ENCODE measurements at regions not wholly inside any gene's neighbourhood (a gene's known extent, or its start where the extent isn't known, plus 50 kb on each side); places are given as distances from the start of the nearest gene placed in this dataset.
"Not testable (repeated sequence)": the region's sequence is repeated elsewhere in the genome, so short reads cannot be mapped to it uniquely, and the experiment has no call there.

GRCh38 chr10:2030046-2030445 is 292.7 kb upstream of the ADARB2 start:
- intact Hi-C loops (cut with micrococcal nuclease): no loop called here
- POLR2A ChIA-PET: no interaction called here

DNA sequence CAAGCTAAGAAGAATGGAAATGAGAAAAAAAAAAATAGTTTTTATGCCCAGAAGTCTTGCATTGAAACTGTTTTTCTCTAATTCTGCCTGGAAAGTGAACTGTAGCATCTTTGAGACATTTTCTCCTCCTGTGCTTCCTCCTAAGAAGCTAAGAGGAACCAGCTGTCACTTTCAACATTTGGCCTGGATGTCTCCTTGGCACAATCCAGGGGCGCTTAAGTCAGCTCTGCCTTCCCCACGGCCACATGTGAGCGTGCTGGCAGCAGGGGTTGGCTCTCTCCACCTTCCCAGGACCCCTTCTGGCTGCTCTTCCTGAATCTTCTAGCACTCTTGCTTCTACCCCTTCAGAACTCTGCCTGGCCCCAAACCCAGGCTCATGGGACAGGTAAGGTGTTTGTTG is 289.6 kb upstream of the ADARB2 start:
- H3K9me3 Mint-ChIP-seq (ENCODE audit: insufficient read depth): no peaks in the 10 kb centered on the region
- H3K27me3 Mint-ChIP-seq: peaks cover 4% of the 10 kb centered on the region
- Histone ChIP-seq H3K4me1 (ENCODE audit: control insufficient read depth in 2 of 2, insufficient read depth in 2 of 2, low read length in 2 of 2) (no peaks in the 10 kb centered on the region), H3K4me2 (replicated peaks; ENCODE audit: low read depth, low read length, poor library complexity, severe bottlenecking) (no peak overlapping the region), H3K27me3 (replicated peaks in 1 of 4; ENCODE audit: control extremely low read depth in 1 of 4, control insufficient read depth in 3 of 4, insufficient read depth in 4 of 4, low read length in 3 of 4) (peaks cover 0 to 2% (median 0%) of the 10 kb centered on the region in 4 experiments), H3K36me3 (replicated peaks in 1 of 2; ENCODE audit: control extremely low read depth in 1 of 2, control insufficient read depth in 1 of 2, extremely low read depth in 1 of 2, insufficient read depth in 2 of 2, low read length in 1 of 2) (no peaks in the 10 kb centered on the region), H3K9me3 (ENCODE audit: control extremely low read depth in 1 of 3, control insufficient read depth in 2 of 3, insufficient read depth in 1 of 3, low read length in 2 of 3) (peaks cover 0 to 6% (median 0%) of the 10 kb centered on the region in 3 donors), H3K9ac (ENCODE audit: low read length) (no peak overlapping the region), H4K20me1 (ENCODE audit: control insufficient read depth, insufficient read depth, low read length, poor library complexity, severe bottlenecking) (no peaks in the 10 kb centered on the region), H3K4me3 (ENCODE audit: control extremely low read depth in 1 of 5, extremely low read depth in 1 of 5, insufficient read depth in 1 of 5, low read depth in 2 of 5, low read length in 4 of 5) (no peak overlapping the region), H3K27ac (ENCODE audit: low read length in 2 of 2) (no peak overlapping the region), H2AFZ (ENCODE audit: insufficient read depth, low read depth, low read length, poor library complexity, severe bottlenecking) (no peak overlapping the region), H3K79me2 (ENCODE audit: control insufficient read depth, insufficient read depth, low read length) (no peaks in the 10 kb centered on the region)
- H3K4me1 Mint-ChIP-seq: no peaks in the 10 kb centered on the region
- no peak for DNase-seq
- no peak for TF ChIP-seq CTCF (IDR thresholded peaks at IDR 0.05)
- no peak for TF ChIP-seq EZH2 (IDR thresholded peaks at IDR 0.05; ENCODE audit: borderline replicate concordance, insufficient read depth, low read depth, low read length, poor library complexity, severe bottlenecking)
- POLR2A ChIA-PET: no interaction called here
- 75% methylated on average over 3 of the region's 3 CpGs for WGBS (ENCODE audit: insufficient coverage)
- H3K27ac Mint-ChIP-seq: no peak overlapping the region
- intact Hi-C loops (cut with micrococcal nuclease): no loop called here
- ATAC-seq (ENCODE audit: low read depth): no peak
- CTCF ChIA-PET: no interaction called here
- no peak overlapping the region for H3K4me3 Mint-ChIP-seq

More at GRCh38 chr10:2030046-2030445, 292.7 kb upstream of the ADARB2 start:
- Histone ChIP-seq H3K36me3 (replicated peaks in 1 of 2; ENCODE audit: control extremely low read depth in 1 of 2, control insufficient read depth in 1 of 2, extremely low read depth in 1 of 2, insufficient read depth in 2 of 2, low read length in 1 of 2) (no peaks in the 10 kb centered on the region), H3K4me1 (ENCODE audit: control insufficient read depth in 2 of 2, insufficient read depth in 2 of 2, low read length in 2 of 2) (no peaks in the 10 kb centered on the region), H3K4me2 (replicated peaks; ENCODE audit: low read depth, low read length, poor library complexity, severe bottlenecking) (no peak overlapping the region), H3K9me3 (ENCODE audit: control extremely low read depth in 1 of 3, control insufficient read depth in 2 of 3, insufficient read depth in 1 of 3, low read length in 2 of 3) (peaks cover 0 to 4% (median 0%) of the 10 kb centered on the region in 3 donors), H3K9ac (ENCODE audit: low read length) (no peak overlapping the region), H4K20me1 (ENCODE audit: control insufficient read depth, insufficient read depth, low read length, poor library complexity, severe bottlenecking) (no peaks in the 10 kb centered on the region), H2AFZ (ENCODE audit: insufficient read depth, low read depth, low read length, poor library complexity, severe bottlenecking) (no peak overlapping the region), H3K27ac (ENCODE audit: low read length in 2 of 2) (no peak overlapping the region), H3K27me3 (replicated peaks in 1 of 4; ENCODE audit: control extremely low read depth in 1 of 4, control insufficient read depth in 3 of 4, insufficient read depth in 4 of 4, low read length in 3 of 4) (no peaks in the 10 kb centered on the region), H3K79me2 (ENCODE audit: control insufficient read depth, insufficient read depth, low read length) (no peaks in the 10 kb centered on the region), H3K4me3 (ENCODE audit: control extremely low read depth in 1 of 5, extremely low read depth in 1 of 5, insufficient read depth in 1 of 5, low read depth in 2 of 5, low read length in 4 of 5) (no peak overlapping the region)
- WGBS (ENCODE audit: insufficient coverage): no CpG with 5 or more reads among the region's 1 CpG
- CTCF ChIA-PET: no interaction called here
- Mint-ChIP-seq H3K27ac (no peak overlapping the region), H3K9me3 (ENCODE audit: insufficient read depth) (no peaks in the 10 kb centered on the region), H3K4me3 (no peak overlapping the region), H3K27me3 (no peaks in the 10 kb centered on the region), H3K4me1 (no peaks in the 10 kb centered on the region)
- ATAC-seq (ENCODE audit: low read depth) (no peak), DNase-seq (no peak)
- TF ChIP-seq CTCF (IDR thresholded peaks at IDR 0.05): no peak
- no peak for TF ChIP-seq EZH2 (IDR thresholded peaks at IDR 0.05; ENCODE audit: borderline replicate concordance, insufficient read depth, low read depth, low read length, poor library complexity, severe bottlenecking)

DNA sequence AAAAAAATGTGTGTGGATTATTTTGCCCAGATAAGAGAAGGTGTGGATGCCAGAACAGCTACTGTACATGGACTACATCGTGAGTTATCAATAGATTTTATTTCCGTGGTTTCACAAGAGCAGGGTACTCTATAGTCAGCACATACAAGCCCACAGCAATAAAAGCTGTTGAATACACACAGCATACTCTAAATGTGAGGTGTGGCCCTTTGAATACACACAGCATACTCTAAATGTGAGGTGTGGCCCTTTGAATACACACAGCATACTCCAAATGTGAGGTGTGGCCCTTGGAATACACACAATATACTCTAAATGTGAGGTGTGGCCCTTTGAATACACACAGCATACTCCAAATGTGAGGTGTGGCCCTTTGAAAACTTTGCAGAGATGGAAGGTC is 287.4 kb upstream of the ADARB2 start:
- ATAC-seq (ENCODE audit: low read depth); H3K9ac ChIP-seq (ENCODE audit: low read length); H3K27ac ChIP-seq (ENCODE audit: low read length in 2 of 2); H3K27ac Mint-ChIP-seq; intact Hi-C loops (cut with micrococcal nuclease); POLR2A ChIA-PET; H2AFZ ChIP-seq (ENCODE audit: insufficient read depth, low read depth, low read length, poor library complexity, severe bottlenecking); H3K4me2 ChIP-seq (replicated peaks; ENCODE audit: low read depth, low read length, poor library complexity, severe bottlenecking); H3K4me3 ChIP-seq (ENCODE audit: control extremely low read depth in 1 of 5, extremely low read depth in 1 of 5, insufficient read depth in 1 of 5, low read depth in 2 of 5, low read length in 4 of 5); H3K9me3 Mint-ChIP-seq (ENCODE audit: insufficient read depth); DNase-seq; H3K4me1 ChIP-seq (ENCODE audit: control insufficient read depth in 2 of 2, insufficient read depth in 2 of 2, low read length in 2 of 2); H3K4me1 Mint-ChIP-seq; H3K27me3 ChIP-seq (replicated peaks in 1 of 4; ENCODE audit: control extremely low read depth in 1 of 4, control insufficient read depth in 3 of 4, insufficient read depth in 4 of 4, low read length in 3 of 4); H3K4me3 Mint-ChIP-seq; CTCF ChIA-PET; H3K27me3 Mint-ChIP-seq; H4K20me1 ChIP-seq (ENCODE audit: control insufficient read depth, insufficient read depth, low read length, poor library complexity, severe bottlenecking); H3K9me3 ChIP-seq (ENCODE audit: control extremely low read depth in 1 of 3, control insufficient read depth in 2 of 3, insufficient read depth in 1 of 3, low read length in 2 of 3); H3K36me3 ChIP-seq (replicated peaks in 1 of 2; ENCODE audit: control extremely low read depth in 1 of 2, control insufficient read depth in 1 of 2, extremely low read depth in 1 of 2, insufficient read depth in 2 of 2, low read length in 1 of 2); H3K79me2 ChIP-seq (ENCODE audit: control insufficient read depth, insufficient read depth, low read length): not testable (repeated sequence)
- 42% methylated on average over 2 of the region's 2 CpGs for WGBS (ENCODE audit: insufficient coverage)

Measured in B cell (primary cell).